ENCODE measurements at regions not wholly inside any gene's neighbourhood (a gene's known extent, or its start where the extent isn't known, plus 50 kb on each side); places are given as distances from the start of the nearest gene placed in this dataset.
"Not testable (repeated sequence)": the region's sequence is repeated elsewhere in the genome, so short reads cannot be mapped to it uniquely, and the experiment has no call there.

- H3K27me3 ChIP-seq (ENCODE audit: control insufficient read depth, insufficient read depth, low read length): no peaks in the 10 kb centered on the region
- H3K9ac ChIP-seq (ENCODE audit: low read depth, low read length): no peak overlapping the region
- no peaks in the 10 kb centered on the region for H3K9me3 ChIP-seq (ENCODE audit: control insufficient read depth, insufficient read depth, low read length)
- H3K4me3 ChIP-seq (ENCODE audit: low read depth, low read length): no peak overlapping the region
- H3K4me1 ChIP-seq (ENCODE audit: control insufficient read depth, insufficient read depth, low read length): no peaks in the 10 kb centered on the region
- no peaks in the 10 kb centered on the region for H3K36me3 ChIP-seq (ENCODE audit: control insufficient read depth, insufficient read depth, low read length)
Measured at GRCh38 chr17:20825539-20825938, 217.3 kb downstream of the USP22 start.

- H3K9ac ChIP-seq (ENCODE audit: low read depth, low read length); H3K4me1 ChIP-seq (ENCODE audit: control insufficient read depth, insufficient read depth, low read length); H3K36me3 ChIP-seq (ENCODE audit: control insufficient read depth, insufficient read depth, low read length); H3K9me3 ChIP-seq (ENCODE audit: control insufficient read depth, insufficient read depth, low read length); H3K4me3 ChIP-seq (ENCODE audit: low read depth, low read length): not testable (repeated sequence)
- peaks cover 12% of the 10 kb centered on the region for H3K27me3 ChIP-seq (ENCODE audit: control insufficient read depth, insufficient read depth, low read length)
Measured at GRCh38 chr17:20840453-20840852, 202.4 kb downstream of the USP22 start.

GRCh38 chr17:20840987-20841865 lies 201.6 kb downstream of the USP22 start:
- not testable (repeated sequence) for H3K36me3 ChIP-seq (ENCODE audit: control insufficient read depth, insufficient read depth, low read length); H3K4me1 ChIP-seq (ENCODE audit: control insufficient read depth, insufficient read depth, low read length); H3K4me3 ChIP-seq (ENCODE audit: low read depth, low read length); H3K9me3 ChIP-seq (ENCODE audit: control insufficient read depth, insufficient read depth, low read length); H3K9ac ChIP-seq (ENCODE audit: low read depth, low read length)
- H3K27me3 ChIP-seq (ENCODE audit: control insufficient read depth, insufficient read depth, low read length): peaks cover 12% of the 10 kb centered on the region

GRCh38 chr17:20842012-20842411 lies 200.8 kb downstream of the USP22 start:
- not testable (repeated sequence) for H3K36me3 ChIP-seq (ENCODE audit: control insufficient read depth, insufficient read depth, low read length); H3K4me1 ChIP-seq (ENCODE audit: control insufficient read depth, insufficient read depth, low read length); H3K9ac ChIP-seq (ENCODE audit: low read depth, low read length); H3K9me3 ChIP-seq (ENCODE audit: control insufficient read depth, insufficient read depth, low read length); H3K4me3 ChIP-seq (ENCODE audit: low read depth, low read length)
- H3K27me3 ChIP-seq (ENCODE audit: control insufficient read depth, insufficient read depth, low read length): peaks cover 12% of the 10 kb centered on the region

- H3K4me1 ChIP-seq (ENCODE audit: control insufficient read depth, insufficient read depth, low read length); H3K4me3 ChIP-seq (ENCODE audit: low read depth, low read length); H3K9ac ChIP-seq (ENCODE audit: low read depth, low read length); H3K9me3 ChIP-seq (ENCODE audit: control insufficient read depth, insufficient read depth, low read length); H3K36me3 ChIP-seq (ENCODE audit: control insufficient read depth, insufficient read depth, low read length): not testable (repeated sequence)
- H3K27me3 ChIP-seq (ENCODE audit: control insufficient read depth, insufficient read depth, low read length): peaks cover 12% of the 10 kb centered on the region
Measured at GRCh38 chr17:20843261-20843660, 199.6 kb downstream of the USP22 start.

- Histone ChIP-seq H3K4me3 (ENCODE audit: low read depth, low read length) (peak overlapping the region; percentile 18), H3K27me3 (ENCODE audit: control insufficient read depth, insufficient read depth, low read length) (peaks cover 12% of the 10 kb centered on the region)
- H3K36me3 ChIP-seq (ENCODE audit: control insufficient read depth, insufficient read depth, low read length); H3K4me1 ChIP-seq (ENCODE audit: control insufficient read depth, insufficient read depth, low read length); H3K9me3 ChIP-seq (ENCODE audit: control insufficient read depth, insufficient read depth, low read length); H3K9ac ChIP-seq (ENCODE audit: low read depth, low read length): not testable (repeated sequence)
Measured at GRCh38 chr17:20843799-20844553, 198.8 kb downstream of the USP22 start.

- not testable (repeated sequence) for H3K4me1 ChIP-seq (ENCODE audit: control insufficient read depth, insufficient read depth, low read length); H3K9me3 ChIP-seq (ENCODE audit: control insufficient read depth, insufficient read depth, low read length); H3K9ac ChIP-seq (ENCODE audit: low read depth, low read length); H3K36me3 ChIP-seq (ENCODE audit: control insufficient read depth, insufficient read depth, low read length); H3K4me3 ChIP-seq (ENCODE audit: low read depth, low read length)
- H3K27me3 ChIP-seq (ENCODE audit: control insufficient read depth, insufficient read depth, low read length): peaks cover 22% of the 10 kb centered on the region
Measured at GRCh38 chr17:20848869-20849443, 193.9 kb downstream of the USP22 start.

GRCh38 chr17:20851591-20852238 lies 191.1 kb downstream of the USP22 start:
- not testable (repeated sequence) for H3K9me3 ChIP-seq (ENCODE audit: control insufficient read depth, insufficient read depth, low read length); H3K36me3 ChIP-seq (ENCODE audit: control insufficient read depth, insufficient read depth, low read length); H3K4me1 ChIP-seq (ENCODE audit: control insufficient read depth, insufficient read depth, low read length)
- peak overlapping the region; percentile 37 for H3K9ac ChIP-seq (ENCODE audit: low read depth, low read length)
- peak overlapping the region; percentile 35 for H3K4me3 ChIP-seq (ENCODE audit: low read depth, low read length)
- peaks cover 18% of the 10 kb centered on the region for H3K27me3 ChIP-seq (ENCODE audit: control insufficient read depth, insufficient read depth, low read length)

GRCh38 chr17:20852239-20852989 lies 190.4 kb downstream of the USP22 start:
- Histone ChIP-seq H3K4me3 (ENCODE audit: low read depth, low read length) (peak overlapping the region; percentile 35), H3K9ac (ENCODE audit: low read depth, low read length) (peak overlapping the region; percentile 37), H3K36me3 (ENCODE audit: control insufficient read depth, insufficient read depth, low read length) (no peaks in the 10 kb centered on the region), H3K27me3 (ENCODE audit: control insufficient read depth, insufficient read depth, low read length) (peaks cover 18% of the 10 kb centered on the region), H3K4me1 (ENCODE audit: control insufficient read depth, insufficient read depth, low read length) (peaks cover 2% of the 10 kb centered on the region), H3K9me3 (ENCODE audit: control insufficient read depth, insufficient read depth, low read length) (no peaks in the 10 kb centered on the region)

GRCh38 chr17:20852990-20853370 lies 189.8 kb downstream of the USP22 start:
- Histone ChIP-seq H3K9ac (ENCODE audit: low read depth, low read length) (no peak overlapping the region), H3K27me3 (ENCODE audit: control insufficient read depth, insufficient read depth, low read length) (peaks cover 18% of the 10 kb centered on the region), H3K4me3 (ENCODE audit: low read depth, low read length) (peak overlapping the region; percentile 35), H3K9me3 (ENCODE audit: control insufficient read depth, insufficient read depth, low read length) (no peaks in the 10 kb centered on the region), H3K36me3 (ENCODE audit: control insufficient read depth, insufficient read depth, low read length) (no peaks in the 10 kb centered on the region), H3K4me1 (ENCODE audit: control insufficient read depth, insufficient read depth, low read length) (peaks cover 2% of the 10 kb centered on the region)

GRCh38 chr17:20855910-20856470 lies 186.8 kb downstream of the USP22 start:
- not testable (repeated sequence) for H3K9me3 ChIP-seq (ENCODE audit: control insufficient read depth, insufficient read depth, low read length); H3K4me3 ChIP-seq (ENCODE audit: low read depth, low read length); H3K4me1 ChIP-seq (ENCODE audit: control insufficient read depth, insufficient read depth, low read length); H3K9ac ChIP-seq (ENCODE audit: low read depth, low read length); H3K36me3 ChIP-seq (ENCODE audit: control insufficient read depth, insufficient read depth, low read length)
- peaks cover 15% of the 10 kb centered on the region for H3K27me3 ChIP-seq (ENCODE audit: control insufficient read depth, insufficient read depth, low read length)

Data from iPS-15b (cell line).